ENCODE measurements at regions not wholly inside any gene's neighbourhood (a gene's known extent, or its start where the extent isn't known, plus 50 kb on each side); places are given as distances from the start of the nearest gene placed in this dataset.

DNA sequence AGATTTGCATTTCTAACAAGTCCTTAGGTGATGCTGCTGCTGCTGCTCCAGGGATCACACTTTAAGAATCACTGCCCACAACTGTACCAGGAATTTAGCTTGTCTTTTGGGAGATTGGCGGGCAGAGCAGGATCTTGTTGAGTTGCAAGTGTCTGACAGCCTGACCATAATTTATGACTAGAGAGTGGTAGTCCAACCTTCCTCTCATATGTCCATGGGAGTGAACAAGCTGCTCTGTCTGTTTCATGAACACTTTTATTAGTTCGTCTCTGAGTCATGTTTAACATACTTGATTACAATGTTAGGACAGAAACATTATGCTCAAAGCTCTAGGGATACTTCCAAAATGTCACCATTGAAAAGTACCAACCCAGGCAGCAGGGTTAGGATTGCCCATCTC, 169.6 kb downstream of the TGFB2 start:
- no peaks in the 10 kb centered on the region for H3K27me3 ChIP-seq (ENCODE audit: control insufficient read depth, insufficient read depth, low read length)
- H3K4me2 ChIP-seq (ENCODE audit: extremely low read depth, insufficient read depth, low read length): no peak overlapping the region
- no peaks in the 10 kb centered on the region for H4K20me1 ChIP-seq (ENCODE audit: control insufficient read depth, extremely low read depth, insufficient read depth, low read length)
- H3K9ac ChIP-seq (ENCODE audit: insufficient read depth, low read length): no peak overlapping the region
- no peak overlapping the region for H3K4me3 ChIP-seq (replicated peaks in 1 of 4; ENCODE audit: control extremely low read depth in 1 of 4, insufficient read depth in 1 of 4, low read depth in 3 of 4, low read length in 4 of 4)
- H3K4me1 ChIP-seq (ENCODE audit: control insufficient read depth, extremely low read depth, insufficient read depth, low read length): no peaks in the 10 kb centered on the region
- H3K36me3 ChIP-seq (ENCODE audit: control insufficient read depth, insufficient read depth, low read length): no peaks in the 10 kb centered on the region
- TF ChIP-seq, protein P1, sequence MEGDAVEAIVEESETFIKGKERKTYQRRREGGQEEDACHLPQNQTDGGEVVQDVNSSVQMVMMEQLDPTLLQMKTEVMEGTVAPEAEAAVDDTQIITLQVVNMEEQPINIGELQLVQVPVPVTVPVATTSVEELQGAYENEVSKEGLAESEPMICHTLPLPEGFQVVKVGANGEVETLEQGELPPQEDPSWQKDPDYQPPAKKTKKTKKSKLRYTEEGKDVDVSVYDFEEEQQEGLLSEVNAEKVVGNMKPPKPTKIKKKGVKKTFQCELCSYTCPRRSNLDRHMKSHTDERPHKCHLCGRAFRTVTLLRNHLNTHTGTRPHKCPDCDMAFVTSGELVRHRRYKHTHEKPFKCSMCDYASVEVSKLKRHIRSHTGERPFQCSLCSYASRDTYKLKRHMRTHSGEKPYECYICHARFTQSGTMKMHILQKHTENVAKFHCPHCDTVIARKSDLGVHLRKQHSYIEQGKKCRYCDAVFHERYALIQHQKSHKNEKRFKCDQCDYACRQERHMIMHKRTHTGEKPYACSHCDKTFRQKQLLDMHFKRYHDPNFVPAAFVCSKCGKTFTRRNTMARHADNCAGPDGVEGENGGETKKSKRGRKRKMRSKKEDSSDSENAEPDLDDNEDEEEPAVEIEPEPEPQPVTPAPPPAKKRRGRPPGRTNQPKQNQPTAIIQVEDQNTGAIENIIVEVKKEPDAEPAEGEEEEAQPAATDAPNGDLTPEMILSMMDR (conservative IDR thresholded peaks at IDR 0.05 in 1 of 2, IDR thresholded peaks at IDR 0.05 in 1 of 2; ENCODE audit: low read depth in 1 of 2, low read length in 2 of 2): no peak
- TF ChIP-seq EZH2 (IDR thresholded peaks at IDR 0.05; ENCODE audit: low read length, missing control alignments): no peak
- no peak overlapping the region for H2AFZ ChIP-seq (ENCODE audit: low read length)
- no peaks in the 10 kb centered on the region for H3K9me3 ChIP-seq (ENCODE audit: control insufficient read depth, insufficient read depth, low read depth, low read length)
- no peak for DNase-seq (ENCODE audit: low read depth in 2 of 2)
- H3K79me2 ChIP-seq (ENCODE audit: control insufficient read depth, insufficient read depth, low read length): no peaks in the 10 kb centered on the region
- H3K27ac ChIP-seq (ENCODE audit: insufficient read depth, low read length): no peak overlapping the region

- Histone ChIP-seq H3K9ac (ENCODE audit: insufficient read depth, low read length) (no peak overlapping the region), H3K9me3 (ENCODE audit: control insufficient read depth, insufficient read depth, low read depth, low read length) (no peaks in the 10 kb centered on the region), H3K4me2 (ENCODE audit: extremely low read depth, insufficient read depth, low read length) (no peak overlapping the region), H3K4me1 (ENCODE audit: control insufficient read depth, extremely low read depth, insufficient read depth, low read length) (no peaks in the 10 kb centered on the region), H3K79me2 (ENCODE audit: control insufficient read depth, insufficient read depth, low read length) (no peaks in the 10 kb centered on the region), H3K27me3 (ENCODE audit: control insufficient read depth, insufficient read depth, low read length) (no peaks in the 10 kb centered on the region), H3K4me3 (replicated peaks in 1 of 4; ENCODE audit: control extremely low read depth in 1 of 4, insufficient read depth in 1 of 4, low read depth in 3 of 4, low read length in 4 of 4) (no peak overlapping the region), H3K36me3 (ENCODE audit: control insufficient read depth, insufficient read depth, low read length) (no peaks in the 10 kb centered on the region), H3K27ac (ENCODE audit: insufficient read depth, low read length) (no peak overlapping the region), H2AFZ (ENCODE audit: low read length) (peak overlapping the region; percentile 12), H4K20me1 (ENCODE audit: control insufficient read depth, extremely low read depth, insufficient read depth, low read length) (no peaks in the 10 kb centered on the region)
- DNase-seq (ENCODE audit: low read depth in 2 of 2): no peak
- TF ChIP-seq EZH2 (IDR thresholded peaks at IDR 0.05; ENCODE audit: low read length, missing control alignments): no peak
- TF ChIP-seq, protein P1 (conservative IDR thresholded peaks at IDR 0.05 in 1 of 2, IDR thresholded peaks at IDR 0.05 in 1 of 2; ENCODE audit: low read depth in 1 of 2, low read length in 2 of 2): no peak
Measured at GRCh38 chr1:218516526-218516925, 171.4 kb downstream of the TGFB2 start.

GRCh38 chr1:218517459-218517858, 172.3 kb downstream of the TGFB2 start:
- no peaks in the 10 kb centered on the region for H3K36me3 ChIP-seq (ENCODE audit: control insufficient read depth, insufficient read depth, low read length)
- no peak overlapping the region for H3K27ac ChIP-seq (ENCODE audit: insufficient read depth, low read length)
- H3K9ac ChIP-seq (ENCODE audit: insufficient read depth, low read length): no peak overlapping the region
- no peaks in the 10 kb centered on the region for H3K27me3 ChIP-seq (ENCODE audit: control insufficient read depth, insufficient read depth, low read length)
- DNase-seq (ENCODE audit: low read depth in 2 of 2): no peak
- H4K20me1 ChIP-seq (ENCODE audit: control insufficient read depth, extremely low read depth, insufficient read depth, low read length): no peaks in the 10 kb centered on the region
- H2AFZ ChIP-seq (ENCODE audit: low read length): no peak overlapping the region
- H3K9me3 ChIP-seq (ENCODE audit: control insufficient read depth, insufficient read depth, low read depth, low read length): no peaks in the 10 kb centered on the region
- no peak overlapping the region for H3K4me2 ChIP-seq (ENCODE audit: extremely low read depth, insufficient read depth, low read length)
- no peaks in the 10 kb centered on the region for H3K79me2 ChIP-seq (ENCODE audit: control insufficient read depth, insufficient read depth, low read length)
- TF ChIP-seq, protein P1 (conservative IDR thresholded peaks at IDR 0.05 in 1 of 2, IDR thresholded peaks at IDR 0.05 in 1 of 2; ENCODE audit: low read depth in 1 of 2, low read length in 2 of 2): no peak
- no peak for TF ChIP-seq EZH2 (IDR thresholded peaks at IDR 0.05; ENCODE audit: low read length, missing control alignments)
- no peak overlapping the region for H3K4me3 ChIP-seq (replicated peaks in 1 of 4; ENCODE audit: control extremely low read depth in 1 of 4, insufficient read depth in 1 of 4, low read depth in 3 of 4, low read length in 4 of 4)
- H3K4me1 ChIP-seq (ENCODE audit: control insufficient read depth, extremely low read depth, insufficient read depth, low read length): no peaks in the 10 kb centered on the region
